ENCODE measurements at regions not wholly inside any gene's neighbourhood (a gene's known extent, or its start where the extent isn't known, plus 50 kb on each side); places are given as distances from the start of the nearest gene placed in this dataset.

DNA sequence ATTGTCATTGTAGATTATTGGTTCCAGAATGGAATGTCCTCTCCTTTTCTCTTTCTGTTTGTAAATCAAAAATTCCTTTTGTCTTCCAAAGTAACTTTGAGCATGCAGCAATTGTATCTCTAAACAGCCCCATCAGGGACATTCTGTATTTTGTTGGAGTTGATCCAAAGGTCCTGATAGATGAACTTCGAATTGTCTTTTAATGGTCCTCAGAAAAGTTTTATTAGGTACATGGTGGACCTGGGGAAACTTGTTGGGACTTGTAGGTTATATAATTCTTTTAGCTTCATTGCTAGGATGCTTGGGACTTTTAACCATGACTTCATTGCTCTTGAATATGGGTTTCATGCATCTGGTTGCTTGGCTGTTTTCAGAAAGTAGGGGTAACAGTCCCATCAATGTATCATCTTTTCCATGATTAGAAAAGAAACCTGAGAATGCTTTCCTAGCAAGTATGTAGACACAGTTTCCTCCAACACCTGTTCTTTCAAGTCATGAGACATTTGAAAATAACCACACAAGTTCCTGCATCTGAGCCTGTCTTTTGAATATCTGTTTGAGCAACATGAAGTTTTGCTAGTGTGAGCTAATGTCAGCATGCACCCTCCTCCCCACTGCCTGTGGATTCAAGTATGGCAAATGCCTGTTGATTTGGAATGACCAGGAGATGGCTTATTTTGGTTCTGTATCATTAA lies 413.1 kb downstream of the KCNRG start:
- Histone ChIP-seq H4K20me1 (ENCODE audit: insufficient read depth, low read length) (no peaks in the 10 kb centered on the region), H3K27me3 (ENCODE audit: insufficient read depth, low read length) (no peaks in the 10 kb centered on the region), H3K4me3 (ENCODE audit: insufficient read depth, low read length) (no peak overlapping the region), H3K4me1 (ENCODE audit: insufficient read depth, low read length) (no peaks in the 10 kb centered on the region), H3K9me3 (ENCODE audit: low read depth, low read length) (no peaks in the 10 kb centered on the region), H3K79me2 (ENCODE audit: insufficient read depth, low read length) (no peaks in the 10 kb centered on the region), H3K4me2 (ENCODE audit: insufficient read depth, low read length) (no peak overlapping the region), H3K36me3 (ENCODE audit: insufficient read depth, low read length) (no peaks in the 10 kb centered on the region), H2AFZ (ENCODE audit: low read length) (no peak overlapping the region), H3K27ac (ENCODE audit: low read depth, low read length) (no peak overlapping the region)
- TF ChIP-seq, protein P1, sequence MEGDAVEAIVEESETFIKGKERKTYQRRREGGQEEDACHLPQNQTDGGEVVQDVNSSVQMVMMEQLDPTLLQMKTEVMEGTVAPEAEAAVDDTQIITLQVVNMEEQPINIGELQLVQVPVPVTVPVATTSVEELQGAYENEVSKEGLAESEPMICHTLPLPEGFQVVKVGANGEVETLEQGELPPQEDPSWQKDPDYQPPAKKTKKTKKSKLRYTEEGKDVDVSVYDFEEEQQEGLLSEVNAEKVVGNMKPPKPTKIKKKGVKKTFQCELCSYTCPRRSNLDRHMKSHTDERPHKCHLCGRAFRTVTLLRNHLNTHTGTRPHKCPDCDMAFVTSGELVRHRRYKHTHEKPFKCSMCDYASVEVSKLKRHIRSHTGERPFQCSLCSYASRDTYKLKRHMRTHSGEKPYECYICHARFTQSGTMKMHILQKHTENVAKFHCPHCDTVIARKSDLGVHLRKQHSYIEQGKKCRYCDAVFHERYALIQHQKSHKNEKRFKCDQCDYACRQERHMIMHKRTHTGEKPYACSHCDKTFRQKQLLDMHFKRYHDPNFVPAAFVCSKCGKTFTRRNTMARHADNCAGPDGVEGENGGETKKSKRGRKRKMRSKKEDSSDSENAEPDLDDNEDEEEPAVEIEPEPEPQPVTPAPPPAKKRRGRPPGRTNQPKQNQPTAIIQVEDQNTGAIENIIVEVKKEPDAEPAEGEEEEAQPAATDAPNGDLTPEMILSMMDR (IDR thresholded peaks at IDR 0.05; ENCODE audit: extremely low read depth, low read depth, low read length): no peak
- no peak for DNase-seq (ENCODE audit: insufficient read length, low spot score, missing footprints)

DNA sequence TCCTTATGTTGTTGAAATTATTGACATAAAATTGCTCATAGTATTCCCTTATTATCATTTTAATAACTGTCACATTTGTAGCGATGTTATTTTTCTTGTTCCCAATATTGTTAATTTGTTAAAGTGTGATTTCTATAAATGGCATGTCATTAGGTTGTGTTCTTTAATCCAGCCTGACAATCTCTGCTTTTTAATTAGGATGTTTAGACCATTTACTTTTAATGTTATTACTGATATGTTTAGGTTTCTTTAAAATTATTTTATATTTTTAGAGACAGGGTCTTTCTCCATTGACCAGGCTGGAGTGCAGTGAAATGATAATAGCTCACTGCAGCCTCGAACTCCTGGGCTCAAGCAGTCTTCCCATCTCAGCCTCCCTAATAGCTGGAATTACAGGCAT lies 408.5 kb downstream of the DLEU7 start:
- H2AFZ ChIP-seq (ENCODE audit: low read length): no peak overlapping the region
- no peaks in the 10 kb centered on the region for H3K27me3 ChIP-seq (ENCODE audit: insufficient read depth, low read length)
- no peak overlapping the region for H3K4me3 ChIP-seq (ENCODE audit: insufficient read depth, low read length)
- TF ChIP-seq, protein P1 (IDR thresholded peaks at IDR 0.05; ENCODE audit: extremely low read depth, low read depth, low read length): no peak
- H3K79me2 ChIP-seq (ENCODE audit: insufficient read depth, low read length): no peaks in the 10 kb centered on the region
- H3K27ac ChIP-seq (ENCODE audit: low read depth, low read length): no peak overlapping the region
- H3K4me2 ChIP-seq (ENCODE audit: insufficient read depth, low read length): no peak overlapping the region
- H3K4me1 ChIP-seq (ENCODE audit: insufficient read depth, low read length): peaks cover 16% of the 10 kb centered on the region
- no peak for DNase-seq (ENCODE audit: insufficient read length, low spot score, missing footprints)
- no peaks in the 10 kb centered on the region for H4K20me1 ChIP-seq (ENCODE audit: insufficient read depth, low read length)
- no peaks in the 10 kb centered on the region for H3K9me3 ChIP-seq (ENCODE audit: low read depth, low read length)
- no peaks in the 10 kb centered on the region for H3K36me3 ChIP-seq (ENCODE audit: insufficient read depth, low read length)

DNA sequence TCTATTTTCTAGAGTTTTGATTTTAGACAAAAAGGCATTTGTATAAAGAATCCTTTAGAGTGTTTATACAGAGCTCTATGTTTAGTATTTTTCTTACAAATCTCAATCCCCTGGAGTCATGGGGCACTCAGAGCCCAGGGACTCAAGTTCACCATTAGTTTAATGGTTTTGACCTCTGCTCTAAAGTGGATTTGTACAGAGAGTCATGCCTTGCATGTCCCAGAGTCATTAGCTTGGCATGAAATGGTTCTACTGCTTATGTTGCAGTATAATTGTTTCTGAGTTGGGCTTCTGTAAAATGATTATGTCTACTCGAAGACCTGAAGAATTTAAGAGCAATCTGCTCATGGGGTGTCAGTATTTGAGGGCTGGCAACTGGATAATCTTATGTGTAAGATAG lies 406.2 kb downstream of the DLEU7 start:
- no peak overlapping the region for H3K27ac ChIP-seq (ENCODE audit: low read depth, low read length)
- H3K4me3 ChIP-seq (ENCODE audit: insufficient read depth, low read length): no peak overlapping the region
- no peak overlapping the region for H3K4me2 ChIP-seq (ENCODE audit: insufficient read depth, low read length)
- peaks cover 21% of the 10 kb centered on the region for H3K4me1 ChIP-seq (ENCODE audit: insufficient read depth, low read length)
- no peak for DNase-seq (ENCODE audit: insufficient read length, low spot score, missing footprints)
- TF ChIP-seq, protein P1 (IDR thresholded peaks at IDR 0.05; ENCODE audit: extremely low read depth, low read depth, low read length): no peak
- no peaks in the 10 kb centered on the region for H4K20me1 ChIP-seq (ENCODE audit: insufficient read depth, low read length)
- H3K36me3 ChIP-seq (ENCODE audit: insufficient read depth, low read length): no peaks in the 10 kb centered on the region
- no peaks in the 10 kb centered on the region for H3K27me3 ChIP-seq (ENCODE audit: insufficient read depth, low read length)
- H2AFZ ChIP-seq (ENCODE audit: low read length): no peak overlapping the region
- H3K9me3 ChIP-seq (ENCODE audit: low read depth, low read length): no peaks in the 10 kb centered on the region
- no peaks in the 10 kb centered on the region for H3K79me2 ChIP-seq (ENCODE audit: insufficient read depth, low read length)

DNA sequence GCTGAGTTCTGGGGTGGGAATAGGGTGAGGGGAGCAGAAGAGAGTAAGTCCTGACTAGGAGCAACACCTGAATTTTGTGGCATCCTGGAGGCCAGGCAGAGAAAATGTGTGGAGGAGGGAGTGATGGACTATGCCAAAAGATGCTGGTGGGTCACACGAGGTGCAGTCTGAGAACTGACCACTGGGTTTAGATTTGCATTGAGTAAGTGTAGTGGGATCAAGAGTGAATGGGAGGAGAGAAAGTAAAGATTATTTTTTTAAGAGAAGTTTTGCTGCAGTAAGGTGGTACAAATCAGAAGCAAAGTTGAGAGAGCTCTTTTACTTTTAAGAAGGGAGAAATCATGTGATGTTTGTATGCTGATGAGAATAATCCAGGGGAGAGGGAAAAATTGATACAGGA lies 405.1 kb downstream of the DLEU7 start:
- TF ChIP-seq, protein P1 (IDR thresholded peaks at IDR 0.05; ENCODE audit: extremely low read depth, low read depth, low read length): no peak
- H3K27me3 ChIP-seq (ENCODE audit: insufficient read depth, low read length): no peaks in the 10 kb centered on the region

More for the DNA sequence above, 405.1 kb downstream of the DLEU7 start:
- DNase-seq (ENCODE audit: insufficient read length, low spot score, missing footprints): no peak
- Histone ChIP-seq H3K9me3 (ENCODE audit: low read depth, low read length) (no peaks in the 10 kb centered on the region), H3K79me2 (ENCODE audit: insufficient read depth, low read length) (no peaks in the 10 kb centered on the region), H2AFZ (ENCODE audit: low read length) (no peak overlapping the region), H4K20me1 (ENCODE audit: insufficient read depth, low read length) (no peaks in the 10 kb centered on the region), H3K4me2 (ENCODE audit: insufficient read depth, low read length) (no peak overlapping the region), H3K36me3 (ENCODE audit: insufficient read depth, low read length) (no peaks in the 10 kb centered on the region), H3K4me3 (ENCODE audit: insufficient read depth, low read length) (no peak overlapping the region), H3K4me1 (ENCODE audit: insufficient read depth, low read length) (peaks cover 21% of the 10 kb centered on the region), H3K27ac (ENCODE audit: low read depth, low read length) (no peak overlapping the region)

Measured in osteoblast (primary cell).